ENCODE measurements at regions not wholly inside any gene's neighbourhood (a gene's known extent, or its start where the extent isn't known, plus 50 kb on each side); places are given as distances from the start of the nearest gene placed in this dataset.

- Histone ChIP-seq H3K27me3 (ENCODE audit: control insufficient read depth, insufficient read depth, low read length) (no peaks in the 10 kb centered on the region), H3K4me3 (ENCODE audit: low read depth, low read length) (no peak overlapping the region), H3K36me3 (ENCODE audit: control insufficient read depth, insufficient read depth, low read length) (no peaks in the 10 kb centered on the region)
- no peak for DNase-seq (ENCODE audit: low read depth)
- no peak for TF ChIP-seq CTCF (IDR thresholded peaks at IDR 0.05; ENCODE audit: insufficient read depth, low read length, poor library complexity, severe bottlenecking)
Observed at GRCh38 chr4:151997461-151997860, 236.7 kb upstream of the GATB start.

- Histone ChIP-seq H3K4me3 (ENCODE audit: low read depth, low read length) (no peak overlapping the region), H3K36me3 (ENCODE audit: control insufficient read depth, insufficient read depth, low read length) (no peaks in the 10 kb centered on the region), H3K27me3 (ENCODE audit: control insufficient read depth, insufficient read depth, low read length) (no peaks in the 10 kb centered on the region)
- no peak for DNase-seq (ENCODE audit: low read depth)
- TF ChIP-seq CTCF (IDR thresholded peaks at IDR 0.05; ENCODE audit: insufficient read depth, low read length, poor library complexity, severe bottlenecking), result no peak
Observed at GRCh38 chr4:151994429-151994828, 233.6 kb upstream of the GATB start.

GRCh38 chr4:151993521-151993920 lies 232.7 kb upstream of the GATB start:
- Histone ChIP-seq H3K36me3 (ENCODE audit: control insufficient read depth, insufficient read depth, low read length) (no peaks in the 10 kb centered on the region), H3K27me3 (ENCODE audit: control insufficient read depth, insufficient read depth, low read length) (no peaks in the 10 kb centered on the region), H3K4me3 (ENCODE audit: low read depth, low read length) (no peak overlapping the region)
- no peak for TF ChIP-seq CTCF (IDR thresholded peaks at IDR 0.05; ENCODE audit: insufficient read depth, low read length, poor library complexity, severe bottlenecking)
- no peak for DNase-seq (ENCODE audit: low read depth)

GRCh38 chr4:151992332-151993154 lies 231.7 kb upstream of the GATB start:
- H3K27me3 ChIP-seq (ENCODE audit: control insufficient read depth, insufficient read depth, low read length), result no peaks in the 10 kb centered on the region
- no peak for TF ChIP-seq CTCF (IDR thresholded peaks at IDR 0.05; ENCODE audit: insufficient read depth, low read length, poor library complexity, severe bottlenecking)
- no peak overlapping the region for H3K4me3 ChIP-seq (ENCODE audit: low read depth, low read length)
- H3K36me3 ChIP-seq (ENCODE audit: control insufficient read depth, insufficient read depth, low read length), result no peaks in the 10 kb centered on the region
- DNase-seq (ENCODE audit: low read depth), result no peak

GRCh38 chr4:151991884-151992167 lies 231.0 kb upstream of the GATB start:
- H3K4me3 ChIP-seq (ENCODE audit: low read depth, low read length), result no peak overlapping the region
- DNase-seq (ENCODE audit: low read depth), result no peak
- H3K36me3 ChIP-seq (ENCODE audit: control insufficient read depth, insufficient read depth, low read length), result no peaks in the 10 kb centered on the region
- no peaks in the 10 kb centered on the region for H3K27me3 ChIP-seq (ENCODE audit: control insufficient read depth, insufficient read depth, low read length)
- no peak for TF ChIP-seq CTCF (IDR thresholded peaks at IDR 0.05; ENCODE audit: insufficient read depth, low read length, poor library complexity, severe bottlenecking)
